ENCODE measurements at regions not wholly inside any gene's neighbourhood (a gene's known extent, or its start where the extent isn't known, plus 50 kb on each side); places are given as distances from the start of the nearest gene placed in this dataset.

- TF ChIP-seq POLR2AphosphoS5 (IDR thresholded peaks at IDR 0.05; ENCODE audit: low read depth, low read length) (no peak), TAF1 (IDR thresholded peaks at IDR 0.05; ENCODE audit: borderline replicate concordance, low read depth, low read length) (no peak)
Observed at GRCh38 chr2:122021941-122022340, 266.5 kb downstream of the TSN start.
